GM19035 (cell line): ENCODE measurements at regions not wholly inside any gene's neighbourhood (a gene's known extent, or its start where the extent isn't known, plus 50 kb on each side); places are given as distances from the start of the nearest gene placed in this dataset.
"Not testable (repeated sequence)": the region's sequence is repeated elsewhere in the genome, so short reads cannot be mapped to it uniquely, and the experiment has no call there.

Experiments
- ATAC-seq: cut with Tn5 transposase; IDR thresholded peaks from one replicate; pipeline ENCODE4 v1.9.1; 2021; ENCODE audit not compliant: unreplicated experiment

DNA sequence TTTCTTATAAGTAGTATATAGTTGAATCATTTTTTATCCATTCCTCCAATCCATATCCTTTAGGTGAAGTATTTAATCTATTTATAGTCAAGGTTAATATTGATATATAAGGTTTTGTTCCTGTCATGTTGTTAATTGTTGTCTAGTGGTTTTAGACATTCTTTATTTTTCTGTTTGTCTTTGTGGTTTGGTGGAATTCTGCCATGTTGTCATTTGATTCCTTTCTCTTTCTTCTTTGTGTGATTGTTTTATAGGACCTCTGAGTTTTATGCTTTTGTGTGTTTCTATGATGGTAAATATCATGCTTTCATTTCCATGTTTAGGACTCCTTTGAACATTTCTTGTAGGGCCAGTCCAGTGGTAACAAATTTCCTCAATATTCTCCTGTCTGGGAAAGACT is 450.3 kb upstream of the BTBD3 start:
- ATAC-seq: no peak

DNA sequence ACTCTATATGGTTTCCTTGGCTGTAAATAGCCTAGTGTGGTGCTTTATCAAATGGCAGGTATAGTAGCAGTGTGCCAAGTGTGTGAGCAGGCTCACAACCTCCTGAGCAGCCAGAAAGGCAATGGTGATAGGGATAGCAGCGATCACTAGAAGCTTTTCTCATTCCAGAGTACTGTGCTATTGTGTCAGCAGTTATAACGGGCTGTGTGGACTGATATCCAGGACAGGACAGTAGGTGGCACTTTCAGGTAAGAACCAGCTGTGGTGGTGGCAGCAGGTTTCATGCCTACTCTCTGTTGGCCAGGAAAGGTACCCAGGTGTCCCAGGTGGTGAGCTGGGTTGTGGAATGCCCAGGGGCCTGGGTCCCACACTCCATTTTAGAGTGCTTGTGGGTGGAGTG is 448.8 kb upstream of the BTBD3 start:
- no peak for ATAC-seq

DNA sequence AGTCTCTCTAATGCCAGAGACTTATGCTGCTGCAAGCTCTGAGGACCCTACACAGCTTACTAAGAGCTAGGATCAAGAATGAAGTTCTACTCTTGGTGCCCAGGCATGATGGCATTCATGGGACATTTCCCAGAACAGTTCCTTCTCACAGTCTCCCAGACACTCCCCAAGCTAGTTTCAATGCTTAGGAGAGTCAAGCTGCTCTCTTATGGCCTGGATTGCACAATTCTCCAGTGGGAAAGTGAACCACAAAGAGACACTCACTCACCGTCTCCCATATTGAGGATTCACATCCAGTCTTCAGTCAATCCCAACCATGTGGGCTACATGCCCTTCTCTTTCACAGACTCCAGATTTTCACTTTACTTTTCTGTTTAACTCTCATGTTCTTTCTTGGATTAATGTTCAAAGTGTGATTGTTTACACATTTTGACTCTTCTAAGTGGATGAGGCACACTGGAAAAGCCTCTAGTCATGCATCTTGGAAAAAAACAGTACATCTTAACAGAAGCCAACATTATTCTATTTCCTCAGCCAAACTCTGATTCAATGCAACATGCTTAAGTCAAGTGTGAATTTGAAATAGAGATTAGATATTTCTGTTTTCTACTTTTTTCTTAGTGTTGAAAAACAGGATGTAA is 447.8 kb upstream of the BTBD3 start:
- no peak for ATAC-seq

DNA sequence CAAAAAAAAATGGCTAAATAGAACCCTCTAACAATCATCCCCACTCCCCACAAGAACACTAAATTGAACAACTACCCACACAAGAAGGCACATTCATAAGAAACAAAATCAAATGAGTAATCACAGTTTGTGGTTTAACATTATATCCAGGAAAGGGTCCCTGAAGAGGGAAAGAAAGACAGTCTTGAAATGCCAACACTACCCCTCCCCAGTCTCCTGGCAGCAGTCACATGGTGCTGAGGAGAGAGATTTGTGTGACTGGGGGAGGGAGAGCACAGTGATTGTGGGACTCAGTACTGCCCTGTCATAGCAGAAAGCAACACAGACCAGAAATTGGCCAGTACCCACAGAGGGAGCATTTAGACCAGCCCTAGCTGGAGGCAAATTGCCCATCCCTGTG is 443.7 kb upstream of the BTBD3 start:
- no peak for ATAC-seq

DNA sequence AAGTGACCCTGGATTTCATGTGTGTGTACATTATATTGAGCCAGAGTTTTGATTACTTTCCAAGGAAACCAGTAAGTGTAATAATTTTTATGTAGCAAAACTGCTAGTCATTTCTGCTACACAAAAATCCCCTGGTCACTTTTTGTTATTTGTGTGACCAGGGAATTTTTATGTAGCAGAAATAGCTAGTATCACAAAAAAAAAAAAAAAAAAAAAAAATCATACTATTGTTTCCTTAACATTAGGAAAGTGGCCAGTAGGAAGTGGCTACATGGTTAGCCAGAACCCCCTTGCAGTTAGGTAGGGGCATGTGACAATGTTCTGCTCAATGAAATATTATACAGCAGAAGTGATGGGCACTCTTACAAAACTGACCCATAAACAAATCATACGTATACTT is 434.0 kb upstream of the BTBD3 start:
- no peak for ATAC-seq

DNA sequence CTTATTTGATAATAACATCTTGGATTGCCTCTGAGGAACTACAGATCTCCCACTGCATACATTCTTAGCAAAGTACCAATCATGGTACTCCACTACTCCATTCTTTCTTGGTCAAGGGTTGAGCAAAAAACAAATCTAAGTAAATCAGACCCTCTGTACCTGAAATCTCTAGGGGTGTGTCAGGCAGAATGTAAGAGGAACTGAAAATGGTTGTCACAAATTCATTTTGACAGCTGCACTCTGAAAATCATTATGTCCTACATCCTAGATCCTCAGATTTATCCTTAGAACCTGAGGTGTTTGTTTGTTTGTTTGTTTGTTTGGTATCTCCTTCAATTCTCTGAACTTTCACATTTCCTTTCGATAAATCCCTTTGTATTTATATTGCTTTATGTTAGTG is 433.2 kb upstream of the BTBD3 start:
- no peak for ATAC-seq

DNA sequence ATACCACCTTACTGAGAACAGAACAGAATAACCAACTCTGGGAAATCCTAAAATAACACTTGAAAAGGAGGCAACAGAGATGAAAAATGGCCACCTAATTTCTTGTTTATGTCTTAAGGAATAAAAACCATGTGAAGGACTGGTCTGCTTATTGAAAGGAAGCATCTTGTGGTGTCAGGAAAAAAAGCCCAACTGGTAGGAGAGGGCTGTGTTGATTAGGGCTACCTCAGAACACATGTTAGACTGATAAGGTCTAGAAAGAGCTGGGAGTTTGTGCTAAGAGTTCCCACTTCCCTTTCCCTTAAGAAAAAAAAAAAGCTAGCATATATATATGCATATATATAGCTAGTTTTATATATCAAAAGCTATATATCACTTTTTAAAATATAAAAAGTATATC is 425.3 kb upstream of the BTBD3 start:
- no peak for ATAC-seq

DNA sequence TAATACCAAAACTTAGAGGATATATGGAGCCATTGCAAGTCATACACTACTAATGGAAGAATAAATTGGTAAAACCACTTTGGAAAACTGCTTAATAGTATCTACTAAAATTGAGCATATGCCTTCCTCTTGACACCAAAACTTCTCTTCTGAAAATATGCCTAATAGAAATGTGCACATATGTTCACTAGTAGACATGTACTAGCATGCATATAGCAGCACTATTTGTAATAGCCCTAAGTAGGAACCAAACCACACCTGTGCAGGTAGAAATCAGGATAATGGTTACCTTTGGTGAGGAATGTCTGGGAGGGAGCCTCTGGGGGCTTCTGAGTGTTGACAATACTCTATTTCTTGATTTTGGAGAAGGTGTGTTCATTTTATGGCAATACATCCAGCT is 424.8 kb upstream of the BTBD3 start:
- no peak for ATAC-seq

DNA sequence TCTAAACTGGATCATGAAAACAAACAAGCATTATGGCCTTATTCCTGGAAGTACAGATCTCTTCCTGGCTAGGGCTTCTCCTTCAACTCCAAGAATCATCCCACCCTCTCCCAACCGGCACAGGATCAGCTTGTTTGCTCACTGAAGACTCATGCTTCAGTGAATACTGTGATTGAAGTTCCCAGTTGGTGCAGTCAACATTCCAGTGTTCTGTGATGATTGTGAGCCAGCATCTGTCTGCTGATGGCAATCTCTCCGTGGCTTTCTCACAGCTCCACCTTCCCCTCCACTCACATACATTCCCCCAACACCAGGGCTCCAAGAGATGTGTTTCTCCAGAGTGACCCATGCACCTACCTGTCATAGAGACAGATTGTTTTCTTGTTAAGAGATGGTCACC is 421.3 kb upstream of the BTBD3 start:
- ATAC-seq: no peak

DNA sequence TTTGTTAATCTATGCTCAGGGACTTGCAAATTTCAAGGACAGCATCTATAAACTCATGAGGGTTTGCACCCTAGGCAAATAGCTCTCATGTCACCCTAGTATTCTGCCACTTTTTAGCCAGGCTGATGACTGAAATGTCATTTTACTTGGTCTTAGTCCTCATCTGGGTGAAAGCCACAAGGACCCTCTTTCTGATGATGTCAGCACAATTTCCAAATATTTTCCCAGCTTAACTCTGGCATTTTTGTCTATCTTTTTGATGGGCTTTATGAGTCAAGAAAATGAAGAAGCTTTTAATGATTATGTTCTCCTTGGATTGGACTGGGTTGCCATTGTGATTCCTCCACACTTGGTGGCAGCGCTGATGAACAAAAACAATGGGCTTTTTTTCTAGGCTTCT is 420.1 kb upstream of the BTBD3 start:
- no peak for ATAC-seq

DNA sequence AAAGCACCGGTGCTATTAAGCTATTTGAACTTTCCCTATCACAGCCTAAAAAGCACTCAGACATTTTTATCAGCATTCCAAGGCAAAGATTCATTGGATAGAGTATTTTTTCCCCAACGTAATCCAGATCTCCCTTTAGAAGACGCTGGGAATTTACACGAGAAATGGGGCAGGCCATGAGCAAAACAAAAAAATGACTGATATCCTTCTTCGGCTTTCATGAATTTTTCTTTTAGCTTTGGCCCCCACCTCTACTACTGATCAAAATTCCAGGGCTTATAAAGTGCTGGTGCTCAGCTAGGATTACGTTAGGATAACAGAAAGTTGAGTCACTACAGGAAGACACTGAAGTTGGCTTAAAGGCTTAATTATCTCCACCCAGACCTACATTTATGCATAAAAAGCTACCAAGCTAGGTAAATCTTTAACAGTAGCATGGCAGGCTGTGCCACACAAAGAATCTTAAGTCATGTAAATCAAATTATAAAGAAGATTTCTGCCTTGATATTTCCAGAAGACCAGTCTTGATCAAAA is 418.5 kb upstream of the BTBD3 start:
- no peak for ATAC-seq

DNA sequence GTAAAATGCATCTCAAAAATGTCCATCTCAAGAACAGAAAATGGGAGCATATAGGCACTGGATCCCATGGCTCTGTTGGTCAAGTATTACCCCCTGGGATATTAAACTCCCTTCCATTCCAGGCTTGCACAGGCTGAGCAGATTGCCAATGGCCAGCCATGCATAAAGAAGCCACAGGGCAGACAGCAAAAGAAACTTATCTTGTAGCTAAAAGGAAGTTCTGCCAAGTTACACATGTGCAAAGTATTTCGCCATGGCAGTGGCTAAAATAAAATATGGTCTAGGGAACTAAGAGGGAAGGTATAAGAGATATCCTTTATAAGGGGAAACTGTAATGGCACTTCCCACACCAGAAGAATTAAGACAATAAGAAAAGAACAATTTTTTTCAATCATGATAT is 415.6 kb upstream of the BTBD3 start:
- ATAC-seq: no peak

DNA sequence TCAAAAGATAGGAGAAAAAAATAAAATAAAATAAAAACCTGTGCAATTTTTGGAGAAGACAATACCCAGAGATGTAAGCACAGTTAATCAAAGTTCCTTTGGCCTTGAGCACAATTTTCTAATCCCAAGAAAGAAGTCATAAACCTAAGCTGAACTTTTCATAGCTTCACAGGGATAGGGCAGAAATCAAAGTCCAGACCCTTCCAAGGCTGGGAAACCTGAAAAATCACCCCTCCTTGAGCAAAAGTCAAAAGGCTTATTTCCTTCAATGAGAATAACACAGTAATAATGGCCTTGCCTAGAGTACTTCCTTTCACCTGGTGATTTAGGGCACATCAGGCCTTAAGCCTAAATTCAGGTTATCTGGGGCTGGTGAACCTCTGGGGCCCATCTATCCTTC is 415.0 kb upstream of the BTBD3 start:
- ATAC-seq: no peak

DNA sequence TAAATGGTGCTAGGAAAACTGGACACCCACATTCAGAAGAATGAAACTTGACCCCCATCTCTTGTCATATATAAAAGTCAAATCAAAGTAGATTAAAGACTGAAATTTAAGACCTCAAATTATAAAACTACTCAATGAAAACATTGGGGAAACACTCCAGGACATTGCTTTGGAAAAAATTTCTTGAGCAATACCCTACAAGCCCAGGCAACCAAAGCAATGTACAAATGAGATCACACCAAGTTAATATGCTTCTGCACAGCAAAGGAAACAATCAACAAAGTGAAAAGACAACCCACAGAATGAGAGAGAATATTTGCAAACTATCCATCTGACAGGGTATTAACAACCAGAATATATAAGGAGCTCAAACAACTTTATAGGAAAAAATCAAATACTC is 407.9 kb upstream of the BTBD3 start:
- no peak for ATAC-seq

DNA sequence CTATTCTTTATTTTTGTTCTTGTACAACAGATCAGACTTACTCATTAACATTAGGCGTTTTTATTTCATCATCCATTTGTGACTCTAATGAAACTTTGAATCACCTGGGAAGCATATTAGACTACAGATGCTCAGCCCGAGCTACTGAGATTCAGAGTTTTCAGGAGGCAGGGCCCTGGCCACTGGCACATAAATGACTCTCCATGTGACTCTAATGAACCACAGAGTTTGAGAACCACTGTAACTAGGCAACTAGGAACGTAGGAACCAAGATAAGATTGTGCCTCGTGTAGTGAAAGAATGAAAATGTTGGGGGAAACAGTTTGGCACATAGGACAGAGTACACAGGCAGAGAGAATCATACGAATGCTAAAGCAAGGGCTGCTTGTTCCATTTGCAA is 405.9 kb upstream of the BTBD3 start:
- ATAC-seq: no peak

DNA sequence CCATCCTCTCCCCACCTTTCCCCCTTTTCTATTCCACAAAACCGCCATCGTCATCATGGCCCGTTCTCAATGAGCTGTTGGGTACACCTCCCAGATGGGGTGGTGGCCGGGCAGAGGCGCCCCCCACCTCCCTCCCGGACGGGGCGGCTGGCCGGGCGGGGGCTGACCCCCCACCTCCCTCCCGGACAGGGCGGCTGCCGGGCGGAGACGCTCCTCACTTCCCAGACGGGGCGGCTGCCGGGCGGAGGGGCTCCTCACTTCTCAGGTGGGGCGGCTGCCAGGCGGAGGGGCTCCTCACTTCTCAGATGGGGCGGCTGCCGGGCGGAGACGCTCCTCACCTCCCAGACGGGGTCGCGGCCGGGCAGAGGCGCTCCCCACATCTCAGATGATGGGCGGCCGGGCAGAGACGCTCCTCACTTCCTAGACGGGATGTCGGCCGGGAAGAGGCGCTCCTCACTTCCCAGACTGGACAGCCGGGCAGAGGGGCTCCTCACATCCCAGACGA is 404.4 kb upstream of the BTBD3 start:
- ATAC-seq: not testable (repeated sequence)

DNA sequence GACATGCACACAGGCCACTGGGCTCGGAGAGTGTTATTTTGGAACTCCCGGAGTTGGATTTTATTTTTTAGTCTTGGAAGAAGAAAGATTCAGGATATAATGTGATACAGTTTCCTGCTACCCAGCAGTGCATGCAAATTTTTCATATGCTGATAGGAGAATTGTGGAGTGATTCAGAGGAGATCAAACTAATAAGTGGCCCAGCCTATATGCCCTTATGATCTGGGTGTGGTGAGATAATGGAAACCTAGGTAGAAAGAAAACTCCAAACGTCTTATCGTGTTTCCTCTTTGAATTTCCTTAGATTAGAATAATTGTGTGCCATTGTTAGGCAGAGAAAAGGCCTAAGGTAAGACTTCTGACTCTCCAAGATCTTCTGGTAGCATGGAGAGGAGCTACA is 401.2 kb upstream of the BTBD3 start:
- ATAC-seq: no peak

DNA sequence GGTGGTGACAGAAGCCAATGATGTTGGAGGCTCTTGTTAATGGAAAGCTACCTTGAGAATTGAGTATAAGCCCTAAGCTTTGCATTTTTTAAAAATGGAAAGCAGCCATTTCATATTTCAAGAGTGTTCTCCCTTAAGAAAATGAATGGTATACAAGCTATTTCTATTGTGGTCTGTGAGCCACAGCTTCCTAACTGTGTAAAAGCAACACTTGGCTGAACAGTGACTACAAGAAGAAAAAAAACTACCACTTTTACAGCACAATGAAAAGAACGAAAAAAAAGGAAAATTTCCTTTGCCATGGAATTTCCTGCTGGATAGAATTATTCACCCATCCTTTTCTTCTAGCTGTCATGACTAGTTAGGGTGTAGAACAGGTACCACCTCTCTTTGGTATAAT is 397.1 kb upstream of the BTBD3 start:
- no peak for ATAC-seq

DNA sequence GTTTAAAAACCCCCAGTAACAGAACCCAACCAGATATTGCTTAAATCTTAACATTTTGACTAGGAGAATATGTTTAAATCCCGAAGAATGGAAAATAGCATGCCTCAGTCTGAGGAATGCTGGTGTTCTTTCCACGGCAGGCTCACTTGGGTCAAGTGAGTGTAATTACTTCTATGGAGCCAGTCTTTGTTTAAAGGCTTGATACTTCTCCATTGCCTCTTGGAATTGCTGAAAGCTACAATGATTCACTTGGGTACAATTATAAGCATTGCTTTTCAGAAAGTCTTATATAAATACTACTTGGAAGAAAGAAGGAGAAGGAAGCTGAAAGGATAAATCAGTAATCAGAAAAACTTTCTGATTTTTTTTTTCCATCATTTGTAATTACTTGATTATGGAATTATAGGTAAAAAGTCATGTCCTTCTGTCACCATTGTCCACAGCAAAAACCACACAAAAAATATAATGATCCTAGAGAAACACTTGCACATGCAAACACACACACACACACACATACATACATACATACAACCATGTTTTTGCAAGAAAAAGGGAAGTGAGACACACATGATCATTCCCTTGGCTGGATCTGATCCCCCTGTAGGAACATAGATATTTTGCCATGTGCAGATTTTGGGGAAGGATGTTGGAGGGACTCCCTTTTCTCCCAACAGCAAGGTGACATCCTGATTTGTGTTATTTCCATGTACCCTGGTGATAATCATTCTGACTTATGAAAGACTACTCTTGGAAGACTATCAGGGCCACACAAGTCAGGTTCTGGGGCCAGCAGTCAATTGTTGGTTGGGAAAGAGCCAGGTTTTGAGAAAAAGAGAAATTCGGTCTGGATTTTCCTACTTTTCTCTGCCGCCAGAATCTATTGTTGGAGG is 396.0 kb upstream of the BTBD3 start:
- ATAC-seq: no peak

DNA sequence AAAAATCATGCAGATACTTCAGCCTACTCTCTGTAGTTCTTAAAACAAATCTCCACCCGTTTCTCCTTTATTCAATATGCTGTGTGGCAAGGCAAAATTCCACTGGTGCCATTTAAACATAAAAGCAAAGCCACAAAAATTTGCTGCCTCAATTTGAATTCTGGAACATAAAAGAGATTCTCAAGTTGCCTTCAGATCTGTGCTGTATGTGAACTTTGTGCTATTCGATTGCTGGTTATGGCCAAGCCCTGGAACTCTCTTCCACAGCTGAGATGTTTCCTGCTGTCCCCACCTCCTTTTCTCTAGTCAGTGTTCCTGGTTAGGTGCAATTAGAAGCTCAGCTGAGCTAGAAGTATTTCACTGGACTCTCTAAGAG is 395.3 kb upstream of the BTBD3 start:
- no peak for ATAC-seq

DNA sequence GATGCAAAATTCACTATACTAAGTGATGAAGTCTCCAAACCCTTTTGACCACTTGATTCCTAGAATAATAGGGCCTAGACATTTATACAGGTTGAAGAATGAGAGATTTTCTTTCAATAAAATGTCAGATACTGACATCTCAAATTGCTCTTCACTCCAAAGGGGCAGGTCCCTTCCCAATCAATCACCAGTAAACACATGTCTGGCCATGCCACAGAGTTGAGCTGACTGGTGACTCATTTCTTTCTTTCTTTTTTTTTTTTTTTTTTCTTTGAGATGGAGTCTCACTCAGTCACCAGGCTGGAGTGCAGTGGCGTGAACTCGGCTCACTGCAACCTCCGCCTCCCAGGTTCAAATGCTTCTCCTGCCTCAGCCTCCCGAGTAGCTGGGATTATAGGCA is 388.6 kb upstream of the BTBD3 start:
- ATAC-seq: no peak

DNA sequence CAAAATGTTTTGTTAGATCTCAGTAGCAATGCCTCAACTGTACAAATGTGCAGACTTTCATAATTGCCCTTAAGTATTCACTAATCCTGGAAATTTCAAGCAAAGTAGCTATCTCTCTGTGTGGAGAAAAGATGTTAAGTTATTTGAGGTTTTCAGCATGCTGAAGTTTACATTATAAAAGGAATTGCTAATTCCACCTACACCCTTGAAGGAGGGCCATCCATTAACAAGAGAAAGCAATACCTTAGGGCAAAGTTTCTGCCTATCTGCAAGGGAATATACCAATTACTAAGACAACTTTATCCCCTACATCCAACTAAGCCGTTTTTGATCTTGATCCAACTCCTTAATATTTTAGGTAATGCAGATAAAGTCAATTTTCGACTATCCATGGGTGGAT is 380.7 kb upstream of the BTBD3 start:
- ATAC-seq: no peak
